Mesendoderm (in vitro differentiated cells): ENCODE measurements at regions not wholly inside any gene's neighbourhood (a gene's known extent, or its start where the extent isn't known, plus 50 kb on each side); places are given as distances from the start of the nearest gene placed in this dataset.

Source experiments
- DNase-seq: peaks from one replicate; pipeline ENCODE4 v3.0.0; 2013
- H2AK5ac ChIP-seq: 2 replicates; pipeline ENCODE4 v1.6.1; 2013; ENCODE audit warnings: low read length, inconsistent platforms
- H2BK120ac ChIP-seq: 2 replicates; pipeline ENCODE4 v1.6.1; 2013; ENCODE audit warnings: low read depth, mild to moderate bottlenecking, low read length, moderate library complexity, mixed read lengths
- H2BK15ac ChIP-seq: replicated peaks from 2 replicates; pipeline ENCODE4 v1.6.1; 2013; ENCODE audit warnings: low read depth, mild to moderate bottlenecking, moderate library complexity
- H2BK5ac ChIP-seq: 2 replicates; pipeline ENCODE4 v1.6.1; 2013; ENCODE audit warnings: low read length, inconsistent platforms
- H3K18ac ChIP-seq: 2 replicates; pipeline ENCODE4 v1.6.1; 2013; ENCODE audit warnings: mild to moderate bottlenecking, low read length, mixed read lengths
- H3K23ac ChIP-seq: one replicate; pipeline ENCODE4 v1.6.1; 2013; ENCODE audit warnings: low read length
- H3K27ac ChIP-seq: 2 replicates; pipeline ENCODE4 v1.5.1; 2013; ENCODE audit warnings: low read depth, mild to moderate bottlenecking, inconsistent platforms, low read length, moderate library complexity
- H3K27me3 ChIP-seq: 2 replicates; pipeline ENCODE4 v1.6.1; 2013; ENCODE audit warnings: low read length, control low read depth, mild to moderate bottlenecking, inconsistent platforms; ENCODE audit not compliant: insufficient read depth, poor library complexity
- H3K36me3 ChIP-seq: 2 replicates; pipeline ENCODE4 v1.6.1; 2013; ENCODE audit warnings: low read length, inconsistent platforms; ENCODE audit not compliant: control insufficient read depth, insufficient read depth
- H3K4ac ChIP-seq: one replicate; pipeline ENCODE4 v1.6.1; 2013; ENCODE audit warnings: low read depth, mild to moderate bottlenecking, low read length, moderate library complexity
- H3K4me1 ChIP-seq: 2 replicates; pipeline ENCODE4 v1.6.1; 2013; ENCODE audit warnings: low read depth, low read length, inconsistent platforms; ENCODE audit not compliant: control insufficient read depth
- H3K4me2 ChIP-seq: 2 replicates; pipeline ENCODE4 v1.6.1; 2013; ENCODE audit warnings: low read length
- H3K4me3 ChIP-seq: 2 replicates; pipeline ENCODE4 v1.5.1; 2013; ENCODE audit warnings: mild to moderate bottlenecking, low read length
- H3K56ac ChIP-seq: one replicate; pipeline ENCODE4 v1.6.1; 2013; ENCODE audit warnings: low read length
- H3K79me1 ChIP-seq: 2 replicates; pipeline ENCODE4 v1.6.1; 2013; ENCODE audit warnings: low read length, inconsistent platforms
- H3K79me2 ChIP-seq: 2 replicates; pipeline ENCODE4 v1.6.1; 2013; ENCODE audit warnings: mild to moderate bottlenecking, low read length; ENCODE audit not compliant: control insufficient read depth, insufficient read depth
- H3K9ac ChIP-seq: 2 replicates; pipeline ENCODE4 v1.6.1; 2013; ENCODE audit warnings: low read length, inconsistent platforms
- H4K5ac ChIP-seq: one replicate; pipeline ENCODE4 v1.6.1; 2013; ENCODE audit warnings: low read length
- H4K8ac ChIP-seq: one replicate; pipeline ENCODE4 v1.6.1; 2013; ENCODE audit warnings: low read depth, mild to moderate bottlenecking, control low read depth, low read length, moderate library complexity
- WGBS: extraction: QIAGEN DNeasy Blood & Tissue Kit; methylation state at CpG from one replicate; pipeline ENCODE4 v1.1.7; 2013; ENCODE audit warnings: low lambda C conversion rate, missing lambda C conversion rate; ENCODE audit not compliant: insufficient coverage; ENCODE audit errors: extremely low coverage; 5-methylcytosine and 5-hydroxymethylcytosine counted together

- Histone ChIP-seq H3K56ac (no peak overlapping the region), H3K23ac (no peak overlapping the region), H3K18ac (no peak overlapping the region), H2AK5ac (no peak overlapping the region), H3K4ac (no peak overlapping the region), H3K36me3 (no peaks in the 10 kb centered on the region), H2BK120ac (no peak overlapping the region), H3K79me2 (no peaks in the 10 kb centered on the region), H3K27ac (no peak overlapping the region), H3K4me3 (no peak overlapping the region), H3K9ac (no peak overlapping the region), H2BK5ac (no peak overlapping the region), H4K5ac (no peak overlapping the region), H3K4me1 (no peaks in the 10 kb centered on the region), H3K79me1 (no peaks in the 10 kb centered on the region), H4K8ac (no peak overlapping the region), H3K4me2 (no peak overlapping the region), H2BK15ac (no peak overlapping the region), H3K27me3 (no peaks in the 10 kb centered on the region)
- WGBS = no CpG with 5 or more reads among the region's 4 CpGs
- peak; percentile 26 for DNase-seq
Measured at GRCh38 chr10:23523251-23523650, 84.4 kb downstream of the OTUD1 start.

GRCh38 chr10:23525406-23525805, 86.5 kb downstream of the OTUD1 start:
- no peak overlapping the region for H3K4ac ChIP-seq
- no peaks in the 10 kb centered on the region for H3K4me1 ChIP-seq
- no peak overlapping the region for H3K4me3 ChIP-seq
- no peak overlapping the region for H4K8ac ChIP-seq
- H3K18ac ChIP-seq = no peak overlapping the region
- no peak overlapping the region for H3K27ac ChIP-seq
- no peak overlapping the region for H2BK5ac ChIP-seq
- no CpG with 5 or more reads among the region's 2 CpGs for WGBS
- DNase-seq = peak; percentile 9
- no peak overlapping the region for H2BK120ac ChIP-seq
- H3K79me2 ChIP-seq = no peaks in the 10 kb centered on the region
- H3K23ac ChIP-seq = no peak overlapping the region
- no peak overlapping the region for H3K56ac ChIP-seq
- no peak overlapping the region for H2AK5ac ChIP-seq
- no peak overlapping the region for H4K5ac ChIP-seq
- H3K79me1 ChIP-seq = no peaks in the 10 kb centered on the region
- H2BK15ac ChIP-seq = no peak overlapping the region
- H3K9ac ChIP-seq = no peak overlapping the region
- no peaks in the 10 kb centered on the region for H3K27me3 ChIP-seq
- H3K4me2 ChIP-seq = no peak overlapping the region
- no peaks in the 10 kb centered on the region for H3K36me3 ChIP-seq

GRCh38 chr10:23528419-23528818, 89.5 kb downstream of the OTUD1 start:
- no peak overlapping the region for H2AK5ac ChIP-seq
- no peak for DNase-seq
- H4K8ac ChIP-seq = no peak overlapping the region
- H3K4me3 ChIP-seq = no peak overlapping the region
- no peak overlapping the region for H3K18ac ChIP-seq
- no peak overlapping the region for H2BK15ac ChIP-seq
- H3K27me3 ChIP-seq = no peaks in the 10 kb centered on the region
- H3K4me1 ChIP-seq = no peaks in the 10 kb centered on the region
- H4K5ac ChIP-seq = no peak overlapping the region
- H2BK5ac ChIP-seq = no peak overlapping the region
- no peak overlapping the region for H3K23ac ChIP-seq
- no peak overlapping the region for H3K9ac ChIP-seq
- no peak overlapping the region for H2BK120ac ChIP-seq
- H3K27ac ChIP-seq = no peak overlapping the region
- no peak overlapping the region for H3K56ac ChIP-seq
- no peaks in the 10 kb centered on the region for H3K36me3 ChIP-seq
- whole genome bisulfite sequencing = no CpG with 5 or more reads among the region's 2 CpGs
- H3K4me2 ChIP-seq = no peak overlapping the region
- no peaks in the 10 kb centered on the region for H3K79me2 ChIP-seq
- no peak overlapping the region for H3K4ac ChIP-seq
- no peaks in the 10 kb centered on the region for H3K79me1 ChIP-seq

GRCh38 chr10:23529625-23530024, 90.8 kb downstream of the OTUD1 start:
- no peak overlapping the region for H2BK15ac ChIP-seq
- H3K9ac ChIP-seq = no peak overlapping the region
- no peak overlapping the region for H4K8ac ChIP-seq
- no peak overlapping the region for H3K27ac ChIP-seq
- H3K36me3 ChIP-seq = no peaks in the 10 kb centered on the region
- H2AK5ac ChIP-seq = no peak overlapping the region
- H3K4me2 ChIP-seq = no peak overlapping the region
- no peaks in the 10 kb centered on the region for H3K4me1 ChIP-seq
- no peak overlapping the region for H3K18ac ChIP-seq
- no peaks in the 10 kb centered on the region for H3K27me3 ChIP-seq
- no peak for DNase-seq
- no peak overlapping the region for H4K5ac ChIP-seq
- no peak overlapping the region for H2BK5ac ChIP-seq
- H3K79me1 ChIP-seq = no peaks in the 10 kb centered on the region
- H3K79me2 ChIP-seq = no peaks in the 10 kb centered on the region
- no peak overlapping the region for H2BK120ac ChIP-seq
- H3K23ac ChIP-seq = no peak overlapping the region
- H3K56ac ChIP-seq = no peak overlapping the region
- WGBS = no CpG with 5 or more reads among the region's 5 CpGs
- no peak overlapping the region for H3K4me3 ChIP-seq
- no peak overlapping the region for H3K4ac ChIP-seq

- no peak for DNase-seq
- H3K36me3 ChIP-seq = no peaks in the 10 kb centered on the region
- H3K4me3 ChIP-seq = no peak overlapping the region
- no peaks in the 10 kb centered on the region for H3K79me2 ChIP-seq
- H3K56ac ChIP-seq = no peak overlapping the region
- WGBS = 100% methylated on average over 1 of the region's 2 CpGs
- no peaks in the 10 kb centered on the region for H3K27me3 ChIP-seq
- no peak overlapping the region for H3K27ac ChIP-seq
- no peak overlapping the region for H4K8ac ChIP-seq
- no peak overlapping the region for H2BK15ac ChIP-seq
- H3K4me2 ChIP-seq = no peak overlapping the region
- H3K4me1 ChIP-seq = no peaks in the 10 kb centered on the region
- no peaks in the 10 kb centered on the region for H3K79me1 ChIP-seq
- no peak overlapping the region for H3K18ac ChIP-seq
- H3K4ac ChIP-seq = no peak overlapping the region
- no peak overlapping the region for H2BK5ac ChIP-seq
- H3K9ac ChIP-seq = no peak overlapping the region
- no peak overlapping the region for H2AK5ac ChIP-seq
- H2BK120ac ChIP-seq = no peak overlapping the region
- H4K5ac ChIP-seq = no peak overlapping the region
- no peak overlapping the region for H3K23ac ChIP-seq
Measured at GRCh38 chr10:23530079-23530478, 91.2 kb downstream of the OTUD1 start.

- no peak overlapping the region for H3K9ac ChIP-seq
- H2AK5ac ChIP-seq = no peak overlapping the region
- no peak overlapping the region for H3K4ac ChIP-seq
- no peak overlapping the region for H3K27ac ChIP-seq
- H3K79me2 ChIP-seq = no peaks in the 10 kb centered on the region
- H3K4me1 ChIP-seq = no peaks in the 10 kb centered on the region
- H3K36me3 ChIP-seq = no peaks in the 10 kb centered on the region
- no peak overlapping the region for H4K5ac ChIP-seq
- H2BK15ac ChIP-seq = no peak overlapping the region
- no peak overlapping the region for H2BK5ac ChIP-seq
- no peak overlapping the region for H2BK120ac ChIP-seq
- DNase-seq = no peak
- H3K23ac ChIP-seq = no peak overlapping the region
- H3K4me3 ChIP-seq = no peak overlapping the region
- H4K8ac ChIP-seq = no peak overlapping the region
- no peaks in the 10 kb centered on the region for H3K79me1 ChIP-seq
- H3K18ac ChIP-seq = no peak overlapping the region
- no peaks in the 10 kb centered on the region for H3K27me3 ChIP-seq
- WGBS = no CpG with 5 or more reads among the region's 3 CpGs
- H3K56ac ChIP-seq = no peak overlapping the region
- no peak overlapping the region for H3K4me2 ChIP-seq
Measured at GRCh38 chr10:23533212-23533611, 94.3 kb downstream of the OTUD1 start.
